ENCODE measurements at regions not wholly inside any gene's neighbourhood (a gene's known extent, or its start where the extent isn't known, plus 50 kb on each side); places are given as distances from the start of the nearest gene placed in this dataset.

GRCh38 chr9:85112933-85113418 is 443.4 kb downstream of the NTRK2 start:
- no peak overlapping the region for H3K4me3 ChIP-seq (ENCODE audit: low read depth, low read length)
- TF ChIP-seq CTCF (IDR thresholded peaks at IDR 0.05; ENCODE audit: borderline replicate concordance, insufficient read depth, low read depth, low read length) = no peak

- no peak overlapping the region for H3K4me3 ChIP-seq (ENCODE audit: low read depth, low read length)
- no peak for TF ChIP-seq CTCF (IDR thresholded peaks at IDR 0.05; ENCODE audit: borderline replicate concordance, insufficient read depth, low read depth, low read length)
These were observed 442.9 kb downstream of the NTRK2 start for GRCh38 chr9:85112391-85112790.

- H3K4me3 ChIP-seq (ENCODE audit: low read depth, low read length) = no peak overlapping the region
- TF ChIP-seq CTCF (IDR thresholded peaks at IDR 0.05; ENCODE audit: borderline replicate concordance, insufficient read depth, low read depth, low read length) = no peak
These were observed 439.2 kb downstream of the NTRK2 start for GRCh38 chr9:85108746-85109145.

GRCh38 chr9:85108229-85108628 is 438.7 kb downstream of the NTRK2 start:
- no peak for TF ChIP-seq CTCF (IDR thresholded peaks at IDR 0.05; ENCODE audit: borderline replicate concordance, insufficient read depth, low read depth, low read length)
- H3K4me3 ChIP-seq (ENCODE audit: low read depth, low read length) = no peak overlapping the region

GRCh38 chr9:85089188-85089969 is 419.9 kb downstream of the NTRK2 start:
- no peak for TF ChIP-seq CTCF (IDR thresholded peaks at IDR 0.05; ENCODE audit: borderline replicate concordance, insufficient read depth, low read depth, low read length)
- H3K4me3 ChIP-seq (ENCODE audit: low read depth, low read length) = no peak overlapping the region

- H3K4me3 ChIP-seq (ENCODE audit: low read depth, low read length) = no peak overlapping the region
- no peak for TF ChIP-seq CTCF (IDR thresholded peaks at IDR 0.05; ENCODE audit: borderline replicate concordance, insufficient read depth, low read depth, low read length)
These were observed 412.4 kb downstream of the NTRK2 start for GRCh38 chr9:85081963-85082362.

- H3K4me3 ChIP-seq (ENCODE audit: low read depth, low read length) = no peak overlapping the region
- TF ChIP-seq CTCF (IDR thresholded peaks at IDR 0.05; ENCODE audit: borderline replicate concordance, insufficient read depth, low read depth, low read length) = no peak
These were observed 409.8 kb downstream of the NTRK2 start for GRCh38 chr9:85079349-85079748.

Data from GM12875 (cell line).